ENCODE measurements at regions not wholly inside any gene's neighbourhood (a gene's known extent, or its start where the extent isn't known, plus 50 kb on each side); places are given as distances from the start of the nearest gene placed in this dataset.

- no peak overlapping the region for H3K27ac ChIP-seq (ENCODE audit: low read depth in 2 of 2, low read length in 2 of 2)
- H3K9ac ChIP-seq (ENCODE audit: low read depth in 1 of 2, low read length in 2 of 2): no peak overlapping the region
- H3K9me3 ChIP-seq (ENCODE audit: control insufficient read depth in 2 of 2, low read length in 2 of 2): no peaks in the 10 kb centered on the region
- H3K4me1 ChIP-seq (ENCODE audit: control insufficient read depth in 2 of 2, insufficient read depth in 2 of 2, low read length in 2 of 2): no peaks in the 10 kb centered on the region
- H3K4me3 ChIP-seq (ENCODE audit: low read length in 2 of 2): no peak overlapping the region
- H3K27me3 ChIP-seq (ENCODE audit: control insufficient read depth in 2 of 2, insufficient read depth in 2 of 2, low read length in 2 of 2): no peaks in the 10 kb centered on the region
- H3K36me3 ChIP-seq (ENCODE audit: control insufficient read depth in 2 of 2, insufficient read depth in 2 of 2, low read length in 2 of 2): no peaks in the 10 kb centered on the region
Observed at GRCh38 chr1:201749059-201749690, 79.8 kb upstream of the IPO9 start.

GRCh38 chr1:201750120-201750519 lies 78.8 kb upstream of the IPO9 start:
- Histone ChIP-seq H3K9me3 (ENCODE audit: control insufficient read depth in 2 of 2, low read length in 2 of 2) (no peaks in the 10 kb centered on the region), H3K36me3 (ENCODE audit: control insufficient read depth in 2 of 2, insufficient read depth in 2 of 2, low read length in 2 of 2) (no peaks in the 10 kb centered on the region), H3K4me3 (ENCODE audit: low read length in 2 of 2) (no peak overlapping the region), H3K4me1 (ENCODE audit: control insufficient read depth in 2 of 2, insufficient read depth in 2 of 2, low read length in 2 of 2) (peaks cover 0 to 3% of the 10 kb centered on the region in 2 donors), H3K27me3 (ENCODE audit: control insufficient read depth in 2 of 2, insufficient read depth in 2 of 2, low read length in 2 of 2) (no peaks in the 10 kb centered on the region), H3K9ac (ENCODE audit: low read depth in 1 of 2, low read length in 2 of 2) (no peak overlapping the region), H3K27ac (ENCODE audit: low read depth in 2 of 2, low read length in 2 of 2) (no peak overlapping the region)

- H3K27ac ChIP-seq (ENCODE audit: low read depth in 2 of 2, low read length in 2 of 2): no peak overlapping the region
- no peaks in the 10 kb centered on the region for H3K36me3 ChIP-seq (ENCODE audit: control insufficient read depth in 2 of 2, insufficient read depth in 2 of 2, low read length in 2 of 2)
- no peaks in the 10 kb centered on the region for H3K9me3 ChIP-seq (ENCODE audit: control insufficient read depth in 2 of 2, low read length in 2 of 2)
- no peaks in the 10 kb centered on the region for H3K27me3 ChIP-seq (ENCODE audit: control insufficient read depth in 2 of 2, insufficient read depth in 2 of 2, low read length in 2 of 2)
- no peak overlapping the region for H3K4me3 ChIP-seq (ENCODE audit: low read length in 2 of 2)
- H3K9ac ChIP-seq (ENCODE audit: low read depth in 1 of 2, low read length in 2 of 2): no peak overlapping the region
- H3K4me1 ChIP-seq (ENCODE audit: control insufficient read depth in 2 of 2, insufficient read depth in 2 of 2, low read length in 2 of 2): peaks cover 0 to 3% of the 10 kb centered on the region in 2 donors
Observed at GRCh38 chr1:201750934-201751333, 78.0 kb upstream of the IPO9 start.

GRCh38 chr1:201751872-201752271 lies 77.1 kb upstream of the IPO9 start:
- Histone ChIP-seq H3K36me3 (ENCODE audit: control insufficient read depth in 2 of 2, insufficient read depth in 2 of 2, low read length in 2 of 2) (no peaks in the 10 kb centered on the region), H3K4me3 (ENCODE audit: low read length in 2 of 2) (no peak overlapping the region), H3K9ac (ENCODE audit: low read depth in 1 of 2, low read length in 2 of 2) (no peak overlapping the region), H3K9me3 (ENCODE audit: control insufficient read depth in 2 of 2, low read length in 2 of 2) (no peaks in the 10 kb centered on the region), H3K27ac (ENCODE audit: low read depth in 2 of 2, low read length in 2 of 2) (no peak overlapping the region), H3K4me1 (ENCODE audit: control insufficient read depth in 2 of 2, insufficient read depth in 2 of 2, low read length in 2 of 2) (peaks cover 0 to 3% of the 10 kb centered on the region in 2 donors), H3K27me3 (ENCODE audit: control insufficient read depth in 2 of 2, insufficient read depth in 2 of 2, low read length in 2 of 2) (no peaks in the 10 kb centered on the region)

GRCh38 chr1:201752333-201752732 lies 76.6 kb upstream of the IPO9 start:
- H3K4me1 ChIP-seq (ENCODE audit: control insufficient read depth in 2 of 2, insufficient read depth in 2 of 2, low read length in 2 of 2): peaks cover 0 to 3% of the 10 kb centered on the region in 2 donors
- no peak overlapping the region for H3K4me3 ChIP-seq (ENCODE audit: low read length in 2 of 2)

GRCh38 chr1:201753492-201753891 lies 75.5 kb upstream of the IPO9 start:
- H3K9me3 ChIP-seq (ENCODE audit: control insufficient read depth in 2 of 2, low read length in 2 of 2): no peaks in the 10 kb centered on the region
- H3K27ac ChIP-seq (ENCODE audit: low read depth in 2 of 2, low read length in 2 of 2): no peak overlapping the region
- no peak overlapping the region for H3K4me3 ChIP-seq (ENCODE audit: low read length in 2 of 2)
- H3K36me3 ChIP-seq (ENCODE audit: control insufficient read depth in 2 of 2, insufficient read depth in 2 of 2, low read length in 2 of 2): no peaks in the 10 kb centered on the region
- H3K27me3 ChIP-seq (ENCODE audit: control insufficient read depth in 2 of 2, insufficient read depth in 2 of 2, low read length in 2 of 2): no peaks in the 10 kb centered on the region
- no peak overlapping the region for H3K9ac ChIP-seq (ENCODE audit: low read depth in 1 of 2, low read length in 2 of 2)
- peaks cover 0 to 3% of the 10 kb centered on the region in 2 donors for H3K4me1 ChIP-seq (ENCODE audit: control insufficient read depth in 2 of 2, insufficient read depth in 2 of 2, low read length in 2 of 2)

More at GRCh38 chr1:201752333-201752732, 76.6 kb upstream of the IPO9 start:
- no peaks in the 10 kb centered on the region for H3K36me3 ChIP-seq (ENCODE audit: control insufficient read depth in 2 of 2, insufficient read depth in 2 of 2, low read length in 2 of 2)
- no peak overlapping the region for H3K9ac ChIP-seq (ENCODE audit: low read depth in 1 of 2, low read length in 2 of 2)
- no peak overlapping the region for H3K27ac ChIP-seq (ENCODE audit: low read depth in 2 of 2, low read length in 2 of 2)
- H3K27me3 ChIP-seq (ENCODE audit: control insufficient read depth in 2 of 2, insufficient read depth in 2 of 2, low read length in 2 of 2): no peaks in the 10 kb centered on the region
- H3K9me3 ChIP-seq (ENCODE audit: control insufficient read depth in 2 of 2, low read length in 2 of 2): no peaks in the 10 kb centered on the region

GRCh38 chr1:201754353-201754752 lies 74.6 kb upstream of the IPO9 start:
- Histone ChIP-seq H3K36me3 (ENCODE audit: control insufficient read depth in 2 of 2, insufficient read depth in 2 of 2, low read length in 2 of 2) (no peaks in the 10 kb centered on the region), H3K9ac (ENCODE audit: low read depth in 1 of 2, low read length in 2 of 2) (no peak overlapping the region), H3K4me1 (ENCODE audit: control insufficient read depth in 2 of 2, insufficient read depth in 2 of 2, low read length in 2 of 2) (peaks cover 0 to 3% of the 10 kb centered on the region in 2 donors), H3K9me3 (ENCODE audit: control insufficient read depth in 2 of 2, low read length in 2 of 2) (no peaks in the 10 kb centered on the region), H3K27ac (ENCODE audit: low read depth in 2 of 2, low read length in 2 of 2) (no peak overlapping the region), H3K27me3 (ENCODE audit: control insufficient read depth in 2 of 2, insufficient read depth in 2 of 2, low read length in 2 of 2) (no peaks in the 10 kb centered on the region), H3K4me3 (ENCODE audit: low read length in 2 of 2) (no peak overlapping the region)

- no peaks in the 10 kb centered on the region for H3K27me3 ChIP-seq (ENCODE audit: control insufficient read depth in 2 of 2, insufficient read depth in 2 of 2, low read length in 2 of 2)
- no peak overlapping the region for H3K4me3 ChIP-seq (ENCODE audit: low read length in 2 of 2)
- H3K9ac ChIP-seq (ENCODE audit: low read depth in 1 of 2, low read length in 2 of 2): no peak overlapping the region
- no peaks in the 10 kb centered on the region for H3K9me3 ChIP-seq (ENCODE audit: control insufficient read depth in 2 of 2, low read length in 2 of 2)
- no peaks in the 10 kb centered on the region for H3K36me3 ChIP-seq (ENCODE audit: control insufficient read depth in 2 of 2, insufficient read depth in 2 of 2, low read length in 2 of 2)
- H3K4me1 ChIP-seq (ENCODE audit: control insufficient read depth in 2 of 2, insufficient read depth in 2 of 2, low read length in 2 of 2): peaks cover 0 to 3% of the 10 kb centered on the region in 2 donors
- no peak overlapping the region for H3K27ac ChIP-seq (ENCODE audit: low read depth in 2 of 2, low read length in 2 of 2)
Observed at GRCh38 chr1:201755200-201755599, 73.8 kb upstream of the IPO9 start.

GRCh38 chr1:201756406-201756805 lies 72.6 kb upstream of the IPO9 start:
- Histone ChIP-seq H3K4me3 (ENCODE audit: low read length in 2 of 2) (no peak overlapping the region), H3K36me3 (ENCODE audit: control insufficient read depth in 2 of 2, insufficient read depth in 2 of 2, low read length in 2 of 2) (no peaks in the 10 kb centered on the region), H3K4me1 (ENCODE audit: control insufficient read depth in 2 of 2, insufficient read depth in 2 of 2, low read length in 2 of 2) (peaks cover 0 to 3% of the 10 kb centered on the region in 2 donors), H3K27ac (ENCODE audit: low read depth in 2 of 2, low read length in 2 of 2) (no peak overlapping the region), H3K9ac (ENCODE audit: low read depth in 1 of 2, low read length in 2 of 2) (no peak overlapping the region), H3K9me3 (ENCODE audit: control insufficient read depth in 2 of 2, low read length in 2 of 2) (no peaks in the 10 kb centered on the region), H3K27me3 (ENCODE audit: control insufficient read depth in 2 of 2, insufficient read depth in 2 of 2, low read length in 2 of 2) (no peaks in the 10 kb centered on the region)

- H3K27me3 ChIP-seq (ENCODE audit: control insufficient read depth in 2 of 2, insufficient read depth in 2 of 2, low read length in 2 of 2): no peaks in the 10 kb centered on the region
- no peaks in the 10 kb centered on the region for H3K36me3 ChIP-seq (ENCODE audit: control insufficient read depth in 2 of 2, insufficient read depth in 2 of 2, low read length in 2 of 2)
- H3K4me1 ChIP-seq (ENCODE audit: control insufficient read depth in 2 of 2, insufficient read depth in 2 of 2, low read length in 2 of 2): peaks cover 0 to 3% of the 10 kb centered on the region in 2 donors
- H3K9ac ChIP-seq (ENCODE audit: low read depth in 1 of 2, low read length in 2 of 2): no peak overlapping the region
- no peak overlapping the region for H3K4me3 ChIP-seq (ENCODE audit: low read length in 2 of 2)
- H3K27ac ChIP-seq (ENCODE audit: low read depth in 2 of 2, low read length in 2 of 2): no peak overlapping the region
- no peaks in the 10 kb centered on the region for H3K9me3 ChIP-seq (ENCODE audit: control insufficient read depth in 2 of 2, low read length in 2 of 2)
Observed at GRCh38 chr1:201758499-201759050, 70.4 kb upstream of the IPO9 start.

All from mucosa of rectum (tissue), 2 donors.